AML-193 (cell line): ENCODE measurements at regions not wholly inside any gene's neighbourhood (a gene's known extent, or its start where the extent isn't known, plus 50 kb on each side); places are given as distances from the start of the nearest gene placed in this dataset.
"Not testable (repeated sequence)": the region's sequence is repeated elsewhere in the genome, so short reads cannot be mapped to it uniquely, and the experiment has no call there.

Experiments used
- DNase-seq, 2 experiments: peaks; one replicate each; lab custom pipeline; 2025; lab: John Stamatoyannopoulos, UW

- DNase-seq: no peak
These were observed 424.1 kb upstream of the MGMT start for GRCh38 chr10:129042776-129043595.

- no peak for DNase-seq
These were observed 423.4 kb upstream of the MGMT start for GRCh38 chr10:129043691-129044090.

GRCh38 chr10:129045599-129045998 lies 421.4 kb upstream of the MGMT start:
- no peak for DNase-seq

- DNase-seq: no peak
These were observed 420.9 kb upstream of the MGMT start for GRCh38 chr10:129046065-129046681.

- no peak for DNase-seq
These were observed 420.1 kb upstream of the MGMT start for GRCh38 chr10:129046962-129047361.

- no peak for DNase-seq
These were observed 419.4 kb upstream of the MGMT start for GRCh38 chr10:129047600-129047999.

GRCh38 chr10:129048513-129048912 lies 418.5 kb upstream of the MGMT start:
- no peak for DNase-seq

- DNase-seq: no peak
These were observed 417.5 kb upstream of the MGMT start for GRCh38 chr10:129049501-129049900.

GRCh38 chr10:129055225-129055624 lies 411.8 kb upstream of the MGMT start:
- DNase-seq: no peak

GRCh38 chr10:129055986-129056385 lies 411.1 kb upstream of the MGMT start:
- DNase-seq: no peak

- no peak for DNase-seq
These were observed 410.0 kb upstream of the MGMT start for GRCh38 chr10:129056734-129057689.

GRCh38 chr10:129057856-129058663 lies 409.0 kb upstream of the MGMT start:
- no peak for DNase-seq

- no peak for DNase-seq
These were observed 408.3 kb upstream of the MGMT start for GRCh38 chr10:129058664-129059155.

- no peak for DNase-seq
These were observed 407.1 kb upstream of the MGMT start for GRCh38 chr10:129059977-129060376.

- DNase-seq: no peak
These were observed 403.8 kb upstream of the MGMT start for GRCh38 chr10:129063212-129063611.

- DNase-seq: no peak
These were observed 403.2 kb upstream of the MGMT start for GRCh38 chr10:129063877-129064276.

- not testable (repeated sequence) for DNase-seq
These were observed 400.5 kb upstream of the MGMT start for GRCh38 chr10:129066529-129066928.

- not testable (repeated sequence) for DNase-seq
These were observed 395.6 kb upstream of the MGMT start for GRCh38 chr10:129071411-129071810.

- DNase-seq: no peak
These were observed 392.1 kb upstream of the MGMT start for GRCh38 chr10:129074939-129075338.

- DNase-seq: no peak
These were observed 391.5 kb upstream of the MGMT start for GRCh38 chr10:129075508-129075907.

GRCh38 chr10:129075927-129076326 lies 391.1 kb upstream of the MGMT start:
- no peak for DNase-seq
